GM12878 (cell line): ENCODE measurements at regions not wholly inside any gene's neighbourhood (a gene's known extent, or its start where the extent isn't known, plus 50 kb on each side); places are given as distances from the start of the nearest gene placed in this dataset.

Source experiments
- ATAC-seq: fragments of 200-7000 bp; cut with Tn5 transposase; 3 replicates; pipeline ENCODE4 v1.9.1; 2020; ENCODE audit warnings: mild to moderate bottlenecking, moderate library complexity
- BruUV-seq: library from RNA; stranded (reverse); fragments of 400-500 nt; replicated peaks from 2 replicates; lab custom pipeline; 2021; lab: Mats Ljungman, UMichigan
- CTCF ChIA-PET: fragments of 300-600 bp; sonication (Branson Sonifier 250); formaldehyde crosslinking; extraction: SDS; loops from one replicate; lab custom pipeline; 2021; ENCODE audit warnings: inconsistent platforms; lab: Yijun Ruan, JAX
- POLR2A ChIA-PET: fragments of 350-600 bp; formaldehyde crosslinking; extraction: SDS; loops from one replicate; lab custom pipeline; 2021; ENCODE audit warnings: inconsistent platforms; lab: Charles Lee
- RAD21 ChIA-PET: fragments of 300-600 bp; sonication (Branson Sonifier 250); formaldehyde crosslinking; loops from one replicate; lab custom pipeline; 2023; ENCODE audit warnings: antibody characterized with exemption; ENCODE audit not compliant: unreplicated experiment; lab: Charles Lee
- SMC1A ChIA-PET: fragments of 300-600 bp; sonication (Branson Sonifier 250); formaldehyde crosslinking; loops from one replicate; lab custom pipeline; 2023; ENCODE audit not compliant: unreplicated experiment, uncharacterized antibody; lab: Charles Lee
- DNase-seq: peaks from one replicate; pipeline ENCODE4 v3.0.0-alpha.2; 2011; ENCODE audit warnings: low read depth, low spot score
- FAIRE-seq: peaks from 3 replicates; lab custom pipeline; 2011; peaks lifted over from hg19 to GRCh38; lab: Jason Lieb, UNC
- H2AFZ ChIP-seq: 2 replicates; pipeline ENCODE4 v1.6.0; 2011; ENCODE audit warnings: low read depth, low read length, control low read depth; ENCODE audit not compliant: control insufficient read depth
- H3K27ac ChIP-seq: 2 replicates; pipeline ENCODE4 v1.5.1; 2011; ENCODE audit warnings: control low read depth; ENCODE audit not compliant: control insufficient read depth, insufficient read depth
- H3K27me3 ChIP-seq, 2 experiments: replicated peaks in 1 of 2; 2 replicates each; pipeline versions ENCODE4 v1.6.0 to v1.6.1; 2011; ENCODE audit warnings: low read length in 1 of 2; ENCODE audit not compliant: control insufficient read depth in 2 of 2, insufficient read depth in 2 of 2
- H3K36me3 ChIP-seq, 2 experiments: 2 replicates each; pipeline ENCODE4 v1.5.1; 2011; ENCODE audit warnings: low read length in 1 of 2; ENCODE audit not compliant: control insufficient read depth in 2 of 2, insufficient read depth in 2 of 2
- H3K4me1 ChIP-seq: 2 replicates; pipeline ENCODE4 v1.6.1; 2011; ENCODE audit warnings: mild to moderate bottlenecking, low read length, moderate library complexity, mixed read lengths; ENCODE audit not compliant: control insufficient read depth, insufficient read depth
- H3K4me2 ChIP-seq: 2 replicates; pipeline ENCODE4 v1.6.0; 2011; ENCODE audit warnings: control low read depth; ENCODE audit not compliant: control insufficient read depth, insufficient read depth
- H3K4me3 ChIP-seq: fragments of 200-600 bp; sonication (generic); 2 replicates; pipeline ENCODE4 v1.5.1; 2016
- H3K79me2 ChIP-seq: 2 replicates; pipeline ENCODE4 v1.6.0; 2011; ENCODE audit warnings: low read length; ENCODE audit not compliant: control insufficient read depth, insufficient read depth
- H3K9ac ChIP-seq: 2 replicates; pipeline ENCODE4 v1.8.0; 2011; ENCODE audit warnings: low read length, control low read depth, mixed read lengths; ENCODE audit not compliant: control insufficient read depth, insufficient read depth
- H3K9me3 ChIP-seq: replicated peaks from 3 replicates; pipeline ENCODE4 v1.5.1; 2011; ENCODE audit warnings: mild to moderate bottlenecking, low read length; ENCODE audit not compliant: control insufficient read depth, insufficient read depth
- H4K20me1 ChIP-seq: 2 replicates; pipeline ENCODE4 v1.6.0; 2011; ENCODE audit not compliant: control insufficient read depth, insufficient read depth
- BRCA1 ChIP-seq: IDR thresholded peaks from 2 replicates; pipeline ENCODE4 v1.6.1; 2011; ENCODE audit warnings: low read depth, low read length, improper control_type of control experiment
- CREM ChIP-seq: IDR thresholded peaks from 2 replicates; pipeline ENCODE4 v1.6.1; 2014; ENCODE audit warnings: antibody characterized with exemption, low read depth
- MYB ChIP-seq: fragments of 150-350 bp; IDR thresholded peaks from 2 replicates; pipeline ENCODE4 v1.6.1; 2014; ENCODE audit warnings: mild to moderate bottlenecking, low read depth, low read length, borderline replicate concordance
- NR2C1 ChIP-seq: fragments of 450-650 bp; IDR thresholded peaks from 2 replicates; pipeline ENCODE4 v1.6.1; 2017; ENCODE audit warnings: antibody characterized with exemption, mild to moderate bottlenecking, moderate library complexity
- PBX3 ChIP-seq: IDR thresholded peaks from 2 replicates; pipeline ENCODE4 v1.6.1; 2011; ENCODE audit warnings: mild to moderate bottlenecking, low read depth, low read length, moderate library complexity; ENCODE audit not compliant: insufficient replicate concordance
- RFX5 ChIP-seq: IDR thresholded peaks from 2 replicates; pipeline ENCODE4 v1.6.1; 2011; ENCODE audit warnings: low read depth, low read length, improper control_type of control experiment
- SREBF1 ChIP-seq: IDR thresholded peaks from 2 replicates; pipeline ENCODE4 v1.6.1; 2012; ENCODE audit warnings: mild to moderate bottlenecking, low read length
- ZNF384 ChIP-seq: IDR thresholded peaks from 2 replicates; pipeline ENCODE4 v1.6.1; 2012; ENCODE audit warnings: low read depth, mild to moderate bottlenecking, low read length, improper control_type of control experiment, borderline replicate concordance
- WGBS: methylation state at CpG from one replicate; pipeline ENCODE4 v1.1.6; 2016; ENCODE audit warnings: low lambda C conversion rate; ENCODE audit not compliant: insufficient replicate concordance, insufficient coverage; ENCODE audit errors: missing lambda C conversion rate; 5-methylcytosine and 5-hydroxymethylcytosine counted together
- in situ Hi-C: fragments of 300-500 bp; cut with MboI; formaldehyde crosslinking; loops from 9 replicates; pipeline ENCODE4 v1.14.3; 2018; ENCODE audit warnings: mixed read lengths
- intact Hi-C: fragments of 100-400 bp; cut with micrococcal nuclease; formaldehyde crosslinking; loops from one replicate; pipeline ENCODE4 v1.14.2; 2022; ENCODE audit not compliant: unreplicated experiment
- TF ChIP-seq, protein P1 (sequence below): fragments of 450-650 bp; IDR thresholded peaks from 2 replicates; pipeline ENCODE4 v1.6.1; 2018; ENCODE audit warnings: mild to moderate bottlenecking, low read depth, moderate library complexity; ENCODE audit not compliant: partially characterized antibody

DNA sequence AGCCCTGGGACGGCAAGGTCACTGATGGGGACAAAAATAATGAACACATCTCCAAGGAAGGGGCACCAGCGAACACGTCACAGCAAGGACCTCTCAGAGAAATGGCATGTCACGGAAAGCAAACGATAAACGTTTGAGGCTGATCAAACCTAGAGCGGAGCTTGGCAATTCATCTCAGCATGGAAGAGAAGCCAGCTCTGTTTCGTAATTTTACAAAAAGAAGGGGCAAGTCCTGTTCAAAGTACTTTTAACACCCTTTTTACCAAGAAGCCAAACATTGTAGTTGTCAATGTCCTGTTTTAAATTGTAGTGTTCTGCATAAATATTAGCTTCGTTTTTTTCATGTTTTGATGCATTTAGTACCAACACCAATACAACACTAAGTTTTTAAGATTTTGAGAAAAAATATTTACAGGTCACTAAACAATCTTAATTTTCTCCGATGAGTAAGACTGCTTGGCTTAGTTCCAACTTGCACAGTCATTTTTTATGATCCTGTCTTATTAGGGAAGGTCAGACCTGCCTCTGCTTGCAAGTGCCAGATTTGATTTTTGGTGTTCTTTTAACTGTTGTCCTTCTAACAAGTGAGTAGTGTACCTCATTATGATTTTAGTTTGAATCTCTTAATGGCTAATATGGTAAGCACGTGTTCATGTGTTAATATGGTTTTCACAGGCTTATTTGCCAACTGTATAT lies 818.5 kb upstream of the SALL3 start:
- DNase-seq (no peak), FAIRE-seq (no peak), ATAC-seq (no peak)
- no peaks in the 10 kb centered on the region for H3K79me2 ChIP-seq
- 48% methylated on average over 11 of the region's 11 CpGs for WGBS
- no peak overlapping the region for H3K9ac ChIP-seq
- H3K27me3 ChIP-seq, result no peaks in the 10 kb centered on the region
- BruUV-seq, result no TSS peak
- no peak overlapping the region for H2AFZ ChIP-seq
- intact Hi-C loops (no loop called here), in situ Hi-C loops (no loop called here)
- H3K4me3 ChIP-seq, result no peak overlapping the region
- SMC1A ChIA-PET, result no interaction called here
- no peaks in the 10 kb centered on the region for H3K9me3 ChIP-seq
- RAD21 ChIA-PET, result no interaction called here
- no peaks in the 10 kb centered on the region for H4K20me1 ChIP-seq
- no peak for TF ChIP-seq NR2C1
- TF ChIP-seq RFX5, result no peak
- TF ChIP-seq PBX3, result no peak
- TF ChIP-seq BRCA1, result no peak
- no peak for TF ChIP-seq MYB
- TF ChIP-seq CREM, result no peak
- TF ChIP-seq ZNF384, result no peak
- TF ChIP-seq, protein P1, sequence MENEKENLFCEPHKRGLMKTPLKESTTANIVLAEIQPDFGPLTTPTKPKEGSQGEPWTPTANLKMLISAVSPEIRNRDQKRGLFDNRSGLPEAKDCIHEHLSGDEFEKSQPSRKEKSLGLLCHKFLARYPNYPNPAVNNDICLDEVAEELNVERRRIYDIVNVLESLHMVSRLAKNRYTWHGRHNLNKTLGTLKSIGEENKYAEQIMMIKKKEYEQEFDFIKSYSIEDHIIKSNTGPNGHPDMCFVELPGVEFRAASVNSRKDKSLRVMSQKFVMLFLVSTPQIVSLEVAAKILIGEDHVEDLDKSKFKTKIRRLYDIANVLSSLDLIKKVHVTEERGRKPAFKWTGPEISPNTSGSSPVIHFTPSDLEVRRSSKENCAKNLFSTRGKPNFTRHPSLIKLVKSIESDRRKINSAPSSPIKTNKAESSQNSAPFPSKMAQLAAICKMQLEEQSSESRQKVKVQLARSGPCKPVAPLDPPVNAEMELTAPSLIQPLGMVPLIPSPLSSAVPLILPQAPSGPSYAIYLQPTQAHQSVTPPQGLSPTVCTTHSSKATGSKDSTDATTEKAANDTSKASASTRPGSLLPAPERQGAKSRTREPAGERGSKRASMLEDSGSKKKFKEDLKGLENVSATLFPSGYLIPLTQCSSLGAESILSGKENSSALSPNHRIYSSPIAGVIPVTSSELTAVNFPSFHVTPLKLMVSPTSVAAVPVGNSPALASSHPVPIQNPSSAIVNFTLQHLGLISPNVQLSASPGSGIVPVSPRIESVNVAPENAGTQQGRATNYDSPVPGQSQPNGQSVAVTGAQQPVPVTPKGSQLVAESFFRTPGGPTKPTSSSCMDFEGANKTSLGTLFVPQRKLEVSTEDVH, result no peak
- no peak for TF ChIP-seq SREBF1
- POLR2A ChIA-PET, result no interaction called here
- no peaks in the 10 kb centered on the region for H3K36me3 ChIP-seq
- no peaks in the 10 kb centered on the region for H3K4me1 ChIP-seq
- no peak overlapping the region for H3K4me2 ChIP-seq
- CTCF ChIA-PET, result no interaction called here
- no peak overlapping the region for H3K27ac ChIP-seq
